Bronchial epithelial cell (primary cell): ENCODE measurements at regions not wholly inside any gene's neighbourhood (a gene's known extent, or its start where the extent isn't known, plus 50 kb on each side); places are given as distances from the start of the nearest gene placed in this dataset.

Experiments
- DNase-seq: peaks from one replicate; pipeline ENCODE4 v3.0.0-alpha.2; 2010; ENCODE audit warnings: low read depth
- FAIRE-seq: peaks from 2 replicates; lab custom pipeline; 2011; peaks lifted over from hg19 to GRCh38; lab: Jason Lieb, UNC
- H3K27me3 ChIP-seq: 2 replicates; pipeline ENCODE4 v1.5.1; 2011; ENCODE audit warnings: low read length; ENCODE audit not compliant: control insufficient read depth, insufficient read depth
- H3K36me3 ChIP-seq: 2 replicates; pipeline ENCODE4 v1.5.1; 2011; ENCODE audit warnings: low read length; ENCODE audit not compliant: control insufficient read depth, insufficient read depth
- H3K4me3 ChIP-seq: 2 replicates; pipeline ENCODE4 v1.5.1; 2011; ENCODE audit warnings: mild to moderate bottlenecking, low read depth, low read length, control low read depth
- CTCF ChIP-seq: IDR thresholded peaks from 2 replicates; pipeline ENCODE4 v1.5.1; 2011; ENCODE audit warnings: mild to moderate bottlenecking, moderate library complexity, low read length, control low read depth, inconsistent platforms; ENCODE audit not compliant: insufficient read depth, severe bottlenecking

- Histone ChIP-seq H3K4me3 (no peak overlapping the region), H3K27me3 (no peaks in the 10 kb centered on the region), H3K36me3 (no peaks in the 10 kb centered on the region)
- TF ChIP-seq CTCF = no peak
- no peak for FAIRE-seq
- no peak for DNase-seq
Observed at GRCh38 chr4:45030059-45030458, 303.7 kb upstream of the GNPDA2 start.

GRCh38 chr4:45007508-45007907, 281.2 kb upstream of the GNPDA2 start:
- FAIRE-seq (no peak), DNase-seq (no peak)
- H3K27me3 ChIP-seq = no peaks in the 10 kb centered on the region
- no peak for TF ChIP-seq CTCF
- no peaks in the 10 kb centered on the region for H3K36me3 ChIP-seq
- H3K4me3 ChIP-seq = no peak overlapping the region

GRCh38 chr4:45006078-45006477, 279.7 kb upstream of the GNPDA2 start:
- FAIRE-seq = no peak
- Histone ChIP-seq H3K4me3 (no peak overlapping the region), H3K36me3 (no peaks in the 10 kb centered on the region), H3K27me3 (no peaks in the 10 kb centered on the region)
- no peak for TF ChIP-seq CTCF
- no peak for DNase-seq

- TF ChIP-seq CTCF = no peak
- DNase-seq (peak; percentile 6), FAIRE-seq (no peak)
- no peak overlapping the region for H3K4me3 ChIP-seq
- H3K36me3 ChIP-seq = no peaks in the 10 kb centered on the region
- H3K27me3 ChIP-seq = no peaks in the 10 kb centered on the region
Observed at GRCh38 chr4:45004847-45005565, 278.6 kb upstream of the GNPDA2 start.

GRCh38 chr4:45004326-45004725, 278.0 kb upstream of the GNPDA2 start:
- Histone ChIP-seq H3K36me3 (no peaks in the 10 kb centered on the region), H3K4me3 (no peak overlapping the region), H3K27me3 (no peaks in the 10 kb centered on the region)
- no peak for TF ChIP-seq CTCF
- no peak for FAIRE-seq
- DNase-seq = no peak
